HCT116 (cell line): ENCODE measurements at regions not wholly inside any gene's neighbourhood (a gene's known extent, or its start where the extent isn't known, plus 50 kb on each side); places are given as distances from the start of the nearest gene placed in this dataset.

ENCODE experiments used
- ATAC-seq: fragments of 200-7000 bp; cut with Tn5 transposase; 2 replicates; pipeline ENCODE4 v1.9.1; 2020; ENCODE audit warnings: mild to moderate bottlenecking, moderate library complexity
- BruUV-seq: library from RNA; stranded (reverse); fragments of 400-500 nt; replicated peaks from 2 replicates; lab custom pipeline; 2021; lab: Mats Ljungman, UMichigan
- CTCF ChIA-PET: fragments of 300-600 bp; sonication (Branson Sonifier 250); formaldehyde crosslinking; loops from one replicate; lab custom pipeline; 2021; ENCODE audit warnings: antibody characterized with exemption; lab: Charles Lee
- POLR2A ChIA-PET: fragments of 300-600, 350-600 bp; sonication (Branson Sonifier 250); formaldehyde crosslinking; loops from one replicate; lab custom pipeline; 2021; ENCODE audit warnings: antibody characterized with exemption; lab: Charles Lee
- RAD21 ChIA-PET, 2 experiments: fragments of 300-600 bp; sonication (Branson Sonifier 250); formaldehyde crosslinking; loops; one replicate each; lab custom pipeline; 2023; ENCODE audit warnings: low total read pairs in 2 of 2; ENCODE audit not compliant: uncharacterized antibody in 2 of 2, unreplicated experiment in 2 of 2, low non-redundant PET in 1 of 2; lab: Charles Lee
- DNase-seq: peaks from one replicate; pipeline ENCODE4 v3.0.0-alpha.2; 2010; ENCODE audit warnings: low read depth, low spot score
- H2AFZ ChIP-seq: fragments of 200-600 bp; shearing (Covaris generic), sonication (generic); 2 replicates; pipeline ENCODE4 v1.6.1; 2017; ENCODE audit warnings: low read depth, mixed run types, mixed read lengths, antibody characterized with exemption, low read length; ENCODE audit not compliant: poor library complexity, severe bottlenecking
- H3K27ac ChIP-seq: 2 replicates; pipeline ENCODE4 v1.5.1; 2012; ENCODE audit warnings: low read depth, low read length
- H3K27me3 ChIP-seq: fragments of 200-600 bp; sonication (generic); 2 replicates; pipeline ENCODE4 v1.6.1; 2016; ENCODE audit warnings: mixed run types, low read length, mixed read lengths; ENCODE audit not compliant: insufficient read depth
- H3K36me3 ChIP-seq, 2 experiments: fragments of 200-500 bp in 1 of 2; fragments of 200-600 bp in 1 of 2; sonication (Bioruptor generic) in 1 of 2; sonication (generic) in 1 of 2; 2 replicates each; pipeline versions ENCODE4 v1.5.1 to v1.6.1; 2014 to 2016; ENCODE audit warnings: low read length in 2 of 2, inconsistent platforms in 1 of 2, mixed read lengths in 1 of 2, mixed run types in 1 of 2; ENCODE audit not compliant: insufficient read depth in 2 of 2, control insufficient read depth in 1 of 2
- H3K4me1 ChIP-seq, 2 experiments: fragments of 200-600 bp in 1 of 2; sonication (generic) in 1 of 2; 2 replicates each; pipeline versions ENCODE4 v1.5.1 to v1.6.1; 2012 to 2017; ENCODE audit warnings: low read length in 2 of 2, inconsistent platforms in 1 of 2, mild to moderate bottlenecking in 1 of 2, mixed read lengths in 1 of 2, mixed run types in 1 of 2, moderate library complexity in 1 of 2; ENCODE audit not compliant: insufficient read depth in 2 of 2, control insufficient read depth in 1 of 2
- H3K4me2 ChIP-seq: fragments of 200-600 bp; sonication (generic); 2 replicates; pipeline ENCODE4 v1.6.1; 2017; ENCODE audit warnings: mixed run types, low read length, mixed read lengths
- H3K4me3 ChIP-seq, 2 experiments: fragments of 200-600 bp in 1 of 2; sonication (generic) in 1 of 2; replicated peaks in 1 of 2; 2 replicates each; pipeline ENCODE4 v1.5.1; 2011 to 2016; ENCODE audit warnings: low read length in 2 of 2, control low read depth in 1 of 2, low read depth in 1 of 2, mild to moderate bottlenecking in 1 of 2, mixed read lengths in 1 of 2, mixed run types in 1 of 2
- H3K79me2 ChIP-seq: fragments of 200-600 bp; sonication (generic); 2 replicates; pipeline ENCODE4 v1.6.1; 2017; ENCODE audit warnings: mild to moderate bottlenecking, mixed run types, low read length, moderate library complexity, mixed read lengths; ENCODE audit not compliant: insufficient read depth
- H3K9ac ChIP-seq: fragments of 200-600 bp; sonication (generic); 2 replicates; pipeline ENCODE4 v1.6.1; 2016; ENCODE audit warnings: low read length, mixed read lengths
- H3K9me2 ChIP-seq: fragments of 200-600 bp; sonication (generic), shearing (Covaris generic); 2 replicates; pipeline ENCODE4 v1.6.1; 2017; ENCODE audit warnings: mixed run types, mild to moderate bottlenecking, moderate library complexity; ENCODE audit not compliant: insufficient read depth
- H3K9me3 ChIP-seq, 2 experiments: fragments of 200-500 bp in 1 of 2; fragments of 200-600 bp in 1 of 2; sonication (Bioruptor generic) in 1 of 2; sonication (generic) in 1 of 2; 2 replicates each; pipeline ENCODE4 v1.6.1; 2014 to 2017; ENCODE audit warnings: low read length in 2 of 2, mixed read lengths in 2 of 2, inconsistent platforms in 1 of 2, low read depth in 1 of 2, mild to moderate bottlenecking in 1 of 2, mixed run types in 1 of 2, moderate library complexity in 1 of 2; ENCODE audit not compliant: control insufficient read depth in 1 of 2, insufficient read depth in 1 of 2
- H4K20me1 ChIP-seq: fragments of 200-600 bp; sonication (generic), shearing (Covaris generic); 2 replicates; pipeline ENCODE4 v1.6.1; 2017; ENCODE audit warnings: mixed run types, mild to moderate bottlenecking, moderate library complexity; ENCODE audit not compliant: insufficient read depth
- ATF3 ChIP-seq: IDR thresholded peaks from 2 replicates; pipeline ENCODE4 v1.6.1; 2012
- ELF1 ChIP-seq: IDR thresholded peaks from 2 replicates; pipeline ENCODE4 v1.6.1; 2012; ENCODE audit warnings: low read depth, borderline replicate concordance
- MAX ChIP-seq: IDR thresholded peaks from 2 replicates; pipeline ENCODE4 v1.6.1; 2012
- REST ChIP-seq: IDR thresholded peaks from 2 replicates; pipeline ENCODE4 v1.6.1; 2012; ENCODE audit warnings: low read depth
- SP1 ChIP-seq: IDR thresholded peaks from 2 replicates; pipeline ENCODE4 v1.6.1; 2012; ENCODE audit warnings: low read depth
- intact Hi-C: fragments of 100-400 bp; cut with micrococcal nuclease; formaldehyde crosslinking; loops from 2 replicates; pipeline ENCODE4 v1.10.0; 2022

- no peak for DNase-seq
- H3K4me2 ChIP-seq: no peak overlapping the region
- no TSS peak for BruUV-seq
- no peaks in the 10 kb centered on the region for H3K36me3 ChIP-seq
- ChIA-PET RAD21 (no interaction called here), CTCF (no interaction called here), POLR2A (no interaction called here)
- H3K9me3 ChIP-seq: no peaks in the 10 kb centered on the region
- no peak for ATAC-seq
- TF ChIP-seq REST (no peak), ELF1 (no peak), MAX (no peak), SP1 (no peak), ATF3 (no peak)
- H3K79me2 ChIP-seq: no peaks in the 10 kb centered on the region
- intact Hi-C loops: no loop called here
- H3K27ac ChIP-seq: no peak overlapping the region
- no peaks in the 10 kb centered on the region for H4K20me1 ChIP-seq
- no peaks in the 10 kb centered on the region for H3K27me3 ChIP-seq
- no peaks in the 10 kb centered on the region for H3K9me2 ChIP-seq
- no peak overlapping the region for H3K4me3 ChIP-seq
- no peak overlapping the region for H2AFZ ChIP-seq
- H3K9ac ChIP-seq: no peak overlapping the region
- H3K4me1 ChIP-seq: peaks cover 0 to 3% of the 10 kb centered on the region in 2 experiments; a peak in 1 of 4 replicates
Measured at GRCh38 chr7:148523550-148523949, 67.0 kb upstream of the C7orf33 start.
